DLD1 (cell line): ENCODE measurements at regions not wholly inside any gene's neighbourhood (a gene's known extent, or its start where the extent isn't known, plus 50 kb on each side); places are given as distances from the start of the nearest gene placed in this dataset.

ENCODE experiments used
- in situ Hi-C: cut with HindIII; loops from 2 replicates; pipeline ENCODE4 v1.10.0; 2017; ENCODE audit warnings: low sequenced_read_pairs

DNA sequence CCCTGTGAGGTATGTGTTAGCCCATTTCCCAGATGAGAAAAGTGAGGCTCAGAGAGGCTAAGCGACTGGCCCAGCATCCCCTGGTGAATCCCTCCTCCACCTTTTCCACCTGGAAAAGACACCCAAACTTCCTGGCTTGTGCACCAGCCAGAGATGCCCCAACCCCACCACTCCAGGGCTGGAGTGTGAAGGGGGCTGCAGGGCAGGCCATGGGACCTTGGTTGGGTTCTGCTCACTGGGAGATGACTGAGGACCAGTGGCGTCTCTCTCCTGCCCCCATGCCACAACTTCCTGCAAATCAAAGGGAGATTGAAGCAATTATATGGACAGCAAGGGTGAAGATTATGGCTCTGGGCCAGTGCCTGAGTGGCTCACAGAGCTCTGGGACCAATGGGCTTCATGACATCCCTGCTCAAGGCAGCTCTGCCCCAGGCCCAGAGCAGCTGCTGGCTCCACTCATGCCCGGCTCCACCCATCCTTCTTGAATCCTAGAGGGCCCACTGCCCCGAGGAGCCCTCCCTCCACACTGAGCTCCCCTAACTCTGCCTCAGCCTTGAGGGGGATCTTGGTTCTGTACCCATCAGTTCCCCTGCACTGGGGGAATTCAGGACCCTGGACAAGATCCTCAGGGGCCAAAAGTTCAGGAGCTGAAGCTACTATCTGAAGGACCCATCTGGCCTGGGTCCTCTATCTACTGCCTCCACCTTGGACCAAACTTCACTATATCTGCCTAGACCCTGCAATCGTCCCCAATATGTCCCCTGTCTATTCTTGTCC is 416.9 kb downstream of the PTPRU start:
- in situ Hi-C loops: no loop called here

DNA sequence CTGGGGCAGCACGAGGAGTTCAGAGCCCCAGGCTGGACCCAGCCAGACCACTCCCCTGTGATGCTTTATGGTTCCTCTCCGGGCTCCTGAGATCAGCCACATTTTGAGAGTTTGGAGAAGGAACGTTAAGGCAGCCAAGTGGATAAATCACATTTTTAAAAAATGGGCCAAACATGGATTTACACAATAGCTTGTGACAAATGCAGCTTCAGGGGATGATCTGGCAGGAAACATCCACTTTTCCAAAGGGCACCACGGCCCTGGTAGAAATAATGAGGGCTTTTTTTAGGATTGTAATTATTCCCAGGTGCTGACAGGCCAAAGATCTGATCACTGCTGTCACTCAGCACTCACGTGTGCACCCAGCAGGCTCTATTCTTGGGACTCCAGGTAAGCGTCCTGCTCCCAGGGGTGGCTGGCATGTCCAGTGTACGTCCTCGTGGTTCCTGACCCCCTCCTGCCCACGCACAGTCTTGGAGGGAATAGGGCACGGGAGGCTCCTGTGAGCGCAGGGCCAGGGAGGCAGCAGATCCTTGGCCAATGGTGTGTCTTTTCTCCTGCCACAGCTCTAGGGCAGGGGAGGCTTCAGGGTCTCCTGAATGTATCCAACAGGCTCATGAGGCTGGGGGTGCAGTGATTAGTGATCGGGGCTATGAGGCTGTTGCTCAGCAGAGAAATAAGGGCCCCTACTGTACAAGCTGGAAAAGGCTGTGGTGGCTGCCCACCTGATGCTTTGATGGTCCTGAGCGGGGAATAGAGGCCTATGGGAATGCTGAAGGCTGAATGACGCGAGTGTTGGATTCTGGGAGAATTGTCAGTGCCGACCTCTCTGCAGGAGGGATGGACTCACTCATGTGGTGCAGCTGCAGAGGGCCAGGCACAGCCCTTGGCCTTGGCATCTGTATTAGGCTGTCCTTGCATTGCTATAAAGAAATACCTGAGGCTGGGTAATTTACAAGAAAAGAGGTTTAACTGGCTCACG is 415.7 kb downstream of the PTPRU start:
- in situ Hi-C loops: no loop called here

DNA sequence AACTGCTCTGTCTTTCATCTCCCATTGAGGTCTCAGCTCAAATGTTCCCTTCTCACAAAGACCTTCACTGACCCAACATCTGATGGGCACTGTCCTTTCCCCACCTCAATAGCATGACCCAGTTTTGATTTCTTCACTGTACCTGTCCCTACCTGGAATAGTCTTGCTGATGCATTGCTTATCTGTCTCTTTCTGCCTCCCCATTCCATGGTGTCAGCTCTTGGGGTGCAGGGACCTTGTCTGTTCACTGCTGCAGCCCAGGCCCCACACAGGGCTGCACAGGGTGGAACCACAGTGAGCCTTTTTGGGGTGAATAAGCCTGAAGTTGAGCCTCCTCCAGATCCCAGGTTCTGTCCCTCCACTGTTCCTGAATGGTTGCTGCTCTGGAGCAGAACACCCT is 414.9 kb downstream of the PTPRU start:
- in situ Hi-C loops: no loop called here

GRCh38 chr1:29650476-29650875 is 414.2 kb downstream of the PTPRU start:
- in situ Hi-C loops: no loop called here

DNA sequence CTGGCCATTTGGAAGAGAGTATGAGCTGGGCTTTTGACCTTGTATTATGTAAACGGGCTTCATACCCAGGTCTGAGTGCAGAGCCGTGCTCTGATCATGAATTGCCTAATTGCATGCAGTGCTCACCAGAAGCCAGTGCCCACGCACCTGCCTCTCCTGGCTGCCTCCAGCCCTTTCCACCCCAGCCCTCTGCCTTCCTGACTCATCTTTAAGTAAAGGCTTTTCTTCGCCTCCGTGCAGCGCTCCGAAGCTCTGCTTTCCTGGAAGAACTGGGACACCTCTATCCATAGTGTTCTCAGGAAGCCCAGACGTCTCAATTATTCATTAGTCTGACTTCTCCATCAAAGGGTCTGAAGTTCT is 413.7 kb downstream of the PTPRU start:
- in situ Hi-C loops: no loop called here

DNA sequence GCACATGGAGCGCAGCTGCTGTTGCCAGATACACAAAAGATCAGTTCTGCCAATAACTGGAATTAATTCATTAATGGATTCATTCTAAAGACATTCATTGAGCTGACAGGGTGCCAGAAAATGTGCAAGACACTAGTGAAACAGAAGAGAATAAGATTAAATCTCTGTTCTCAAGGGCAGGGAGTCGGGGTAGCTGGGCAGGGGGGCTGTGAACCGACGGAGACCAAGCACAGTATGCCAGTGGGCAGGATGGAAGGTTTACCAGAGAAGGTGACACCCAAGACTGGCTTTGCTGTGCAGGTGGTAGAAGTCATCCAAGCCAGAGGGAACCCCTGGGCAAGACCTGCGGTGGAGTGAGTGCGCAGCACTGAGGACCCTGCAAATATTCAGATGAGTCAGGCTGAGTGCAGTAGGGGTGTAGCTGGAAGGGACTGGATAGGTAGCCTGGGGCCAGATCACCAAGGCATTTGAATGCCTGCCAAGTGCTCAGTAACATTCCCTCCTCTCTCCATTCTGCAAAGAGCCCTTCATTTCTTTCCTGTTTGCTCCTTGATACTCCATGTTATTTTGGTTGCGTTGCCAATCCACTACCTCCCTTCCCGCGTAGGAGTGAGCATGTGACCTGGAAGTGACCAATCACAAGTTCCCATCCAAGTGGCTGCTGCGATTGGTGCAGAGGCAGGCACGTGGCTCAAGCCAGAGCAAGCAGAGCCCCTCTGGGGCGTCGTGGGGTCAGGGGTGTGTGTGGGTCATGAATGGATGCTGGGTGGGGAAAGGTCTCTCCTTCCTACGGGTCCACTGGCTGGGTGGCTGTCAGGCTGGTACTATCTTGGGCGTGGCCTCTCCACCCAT is 413.1 kb downstream of the PTPRU start:
- in situ Hi-C loops: no loop called here

GRCh38 chr1:29648798-29649188 is 412.5 kb downstream of the PTPRU start:
- in situ Hi-C loops: no loop called here

- in situ Hi-C loops: no loop called here
These were observed 411.7 kb downstream of the PTPRU start for GRCh38 chr1:29648026-29648425.

GRCh38 chr1:29647581-29647980 is 411.3 kb downstream of the PTPRU start:
- in situ Hi-C loops: no loop called here

- in situ Hi-C loops: no loop called here
These were observed 409.9 kb downstream of the PTPRU start for GRCh38 chr1:29646161-29646775.

DNA sequence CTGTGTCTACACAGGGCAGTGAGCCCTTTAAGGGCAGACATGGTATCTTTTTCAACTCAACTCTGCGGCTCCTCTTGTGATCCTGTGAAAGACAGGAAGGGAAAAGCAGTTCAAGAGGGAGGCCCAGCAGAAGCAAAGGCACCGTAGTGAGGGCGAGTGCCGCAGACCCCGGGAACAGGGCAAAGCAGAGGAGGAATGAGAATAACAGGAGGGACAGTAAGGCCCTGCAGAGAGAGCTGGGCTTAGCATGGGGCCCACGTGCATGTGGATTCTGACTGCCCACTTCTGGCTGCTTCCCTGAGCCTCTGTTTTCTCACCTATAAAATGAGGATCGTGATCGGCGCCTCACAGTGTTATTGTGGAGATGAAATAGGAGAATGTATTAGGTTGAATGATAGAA is 409.3 kb downstream of the PTPRU start:
- in situ Hi-C loops: no loop called here

GRCh38 chr1:29644812-29645211 is 408.5 kb downstream of the PTPRU start:
- in situ Hi-C loops: no loop called here

GRCh38 chr1:29643838-29644440 is 407.6 kb downstream of the PTPRU start:
- in situ Hi-C loops: no loop called here

DNA sequence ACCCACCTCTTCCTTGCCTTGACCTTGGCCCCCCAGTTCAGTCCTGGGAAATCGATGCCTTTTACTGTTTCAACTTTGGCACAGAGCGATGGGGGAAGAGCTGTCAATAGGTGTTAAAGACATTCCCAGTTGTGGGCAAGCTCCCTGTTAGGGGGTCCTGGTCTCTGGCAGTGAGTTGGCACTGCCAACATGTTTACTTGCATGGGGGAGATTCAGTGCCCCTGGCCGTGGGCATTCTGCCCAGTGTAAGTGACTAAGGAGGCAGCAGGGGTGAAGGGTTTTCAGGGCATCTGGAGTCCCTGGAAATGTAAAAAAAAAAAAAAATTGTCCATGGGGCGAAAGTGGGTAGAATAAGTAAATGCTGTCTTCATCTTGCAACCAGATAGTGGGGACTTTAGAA is 407.0 kb downstream of the PTPRU start:
- in situ Hi-C loops: no loop called here

DNA sequence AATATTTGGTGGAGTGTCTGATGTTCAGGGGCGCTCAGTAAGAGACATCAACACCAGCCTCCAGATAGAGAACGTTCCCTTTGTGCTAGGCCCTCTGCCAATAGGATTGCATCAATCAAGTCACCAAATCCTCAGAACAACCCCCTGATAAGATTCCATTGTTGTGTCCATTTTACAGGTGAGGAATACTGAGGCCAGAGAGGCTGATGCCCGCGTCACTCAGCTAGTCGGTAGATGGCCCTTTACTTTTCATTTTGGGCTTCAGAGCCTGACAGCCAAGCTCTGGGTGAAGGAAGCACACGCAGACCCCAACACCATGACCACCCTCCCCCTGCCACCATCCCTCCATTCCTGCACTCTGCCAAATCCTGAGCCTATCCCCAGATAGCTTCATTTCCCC is 406.2 kb downstream of the PTPRU start:
- in situ Hi-C loops: no loop called here

- in situ Hi-C loops: no loop called here
These were observed 405.6 kb downstream of the PTPRU start for GRCh38 chr1:29641921-29642320.

- in situ Hi-C loops: no loop called here
These were observed 404.1 kb downstream of the PTPRU start for GRCh38 chr1:29640428-29640785.

GRCh38 chr1:29639741-29640427 is 403.6 kb downstream of the PTPRU start:
- in situ Hi-C loops: no loop called here

- in situ Hi-C loops: no loop called here
These were observed 402.9 kb downstream of the PTPRU start for GRCh38 chr1:29639156-29639736.
